ENCODE measurements at regions not wholly inside any gene's neighbourhood (a gene's known extent, or its start where the extent isn't known, plus 50 kb on each side); places are given as distances from the start of the nearest gene placed in this dataset.

GRCh38 chr10:130764651-130765050 is 546.9 kb downstream of the TCERG1L start:
- no peak overlapping the region for H3K4me3 ChIP-seq (ENCODE audit: low read depth, low read length)
- no peak for TF ChIP-seq CTCF (conservative IDR thresholded peaks at IDR 0.05; ENCODE audit: low read depth, low read length)
- DNase-seq (ENCODE audit: low read depth): no peak

- no peak for DNase-seq (ENCODE audit: low read depth)
- no peak for TF ChIP-seq CTCF (conservative IDR thresholded peaks at IDR 0.05; ENCODE audit: low read depth, low read length)
- H3K4me3 ChIP-seq (ENCODE audit: low read depth, low read length): no peak overlapping the region
These were observed 545.5 kb downstream of the TCERG1L start for GRCh38 chr10:130766071-130766470.

GRCh38 chr10:130767116-130767730 is 544.3 kb downstream of the TCERG1L start:
- DNase-seq (ENCODE audit: low read depth): no peak
- H3K4me3 ChIP-seq (ENCODE audit: low read depth, low read length): no peak overlapping the region
- TF ChIP-seq CTCF (conservative IDR thresholded peaks at IDR 0.05; ENCODE audit: low read depth, low read length): no peak

- no peak overlapping the region for H3K4me3 ChIP-seq (ENCODE audit: low read depth, low read length)
- DNase-seq (ENCODE audit: low read depth): no peak
- TF ChIP-seq CTCF (conservative IDR thresholded peaks at IDR 0.05; ENCODE audit: low read depth, low read length): no peak
These were observed 542.1 kb downstream of the TCERG1L start for GRCh38 chr10:130769146-130770017.

GRCh38 chr10:130770018-130770630 is 541.4 kb downstream of the TCERG1L start:
- TF ChIP-seq CTCF (conservative IDR thresholded peaks at IDR 0.05; ENCODE audit: low read depth, low read length): no peak
- no peak for DNase-seq (ENCODE audit: low read depth)
- H3K4me3 ChIP-seq (ENCODE audit: low read depth, low read length): no peak overlapping the region

GRCh38 chr10:130771491-130771946 is 540.0 kb downstream of the TCERG1L start:
- no peak for DNase-seq (ENCODE audit: low read depth)
- no peak for TF ChIP-seq CTCF (conservative IDR thresholded peaks at IDR 0.05; ENCODE audit: low read depth, low read length)
- no peak overlapping the region for H3K4me3 ChIP-seq (ENCODE audit: low read depth, low read length)

All from epithelial cell of proximal tubule (primary cell).